Renal cortical epithelial cell (primary cell): ENCODE measurements at regions not wholly inside any gene's neighbourhood (a gene's known extent, or its start where the extent isn't known, plus 50 kb on each side); places are given as distances from the start of the nearest gene placed in this dataset.

ENCODE experiments used
- DNase-seq: peaks from one replicate; pipeline ENCODE4 v3.0.0-alpha.2; 2011; ENCODE audit warnings: low read depth

GRCh38 chr3:55343486-55344357, 143.4 kb downstream of the WNT5A start:
- DNase-seq, result peak; percentile 41

DNA sequence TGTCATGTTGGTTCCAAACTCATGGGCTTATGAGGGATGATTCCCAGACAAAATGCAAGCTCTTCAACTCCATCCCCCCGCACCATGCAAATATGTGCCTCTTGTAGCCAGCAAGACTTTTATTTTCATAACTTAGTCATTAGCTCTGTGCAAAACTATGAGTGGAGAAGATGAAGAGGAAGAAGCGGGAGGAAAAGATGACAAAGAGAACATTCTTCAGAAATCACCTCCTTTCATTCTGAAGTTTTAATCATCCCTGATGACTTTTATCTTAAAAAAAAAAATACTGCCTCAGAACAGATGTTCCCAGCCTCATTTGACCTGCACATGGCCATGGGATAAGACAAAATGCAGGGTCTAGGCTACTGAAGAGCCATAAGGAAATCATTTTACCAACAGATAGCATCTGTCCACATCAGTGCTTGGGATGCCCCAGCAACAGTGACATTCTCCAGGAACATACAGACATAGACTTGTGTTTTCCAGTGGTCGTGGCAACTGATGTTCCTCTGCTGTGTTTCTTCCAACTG, 145.5 kb downstream of the WNT5A start:
- no peak for DNase-seq

GRCh38 chr3:55339819-55340218, 147.3 kb downstream of the WNT5A start:
- DNase-seq, result no peak

DNA sequence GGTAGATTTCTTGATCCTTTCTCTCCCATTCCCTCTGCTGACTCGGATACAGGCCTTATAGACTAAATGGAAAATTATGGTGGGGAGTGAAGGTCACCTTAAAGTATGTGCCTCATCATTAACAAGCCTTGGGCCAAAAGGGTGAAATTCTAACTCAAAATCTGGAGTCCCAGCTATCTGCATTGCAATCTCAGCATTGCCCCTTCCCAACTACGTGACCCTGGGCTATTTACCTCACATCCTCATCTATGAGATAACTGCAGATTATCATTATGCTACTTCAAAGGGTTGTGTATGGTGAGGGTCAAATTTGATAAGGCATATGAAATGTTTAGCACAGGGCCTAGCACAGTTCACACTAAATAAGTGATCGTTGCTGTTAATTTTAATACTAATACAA, 147.7 kb downstream of the WNT5A start:
- DNase-seq, result no peak

GRCh38 chr3:55337641-55338180, 149.4 kb downstream of the WNT5A start:
- DNase-seq, result no peak

GRCh38 chr3:55333923-55334322, 153.2 kb downstream of the WNT5A start:
- no peak for DNase-seq

GRCh38 chr3:55333046-55333445, 154.1 kb downstream of the WNT5A start:
- DNase-seq, result no peak

- DNase-seq, result peak; percentile 53
These were observed 154.9 kb downstream of the WNT5A start for GRCh38 chr3:55332176-55332575.

DNA sequence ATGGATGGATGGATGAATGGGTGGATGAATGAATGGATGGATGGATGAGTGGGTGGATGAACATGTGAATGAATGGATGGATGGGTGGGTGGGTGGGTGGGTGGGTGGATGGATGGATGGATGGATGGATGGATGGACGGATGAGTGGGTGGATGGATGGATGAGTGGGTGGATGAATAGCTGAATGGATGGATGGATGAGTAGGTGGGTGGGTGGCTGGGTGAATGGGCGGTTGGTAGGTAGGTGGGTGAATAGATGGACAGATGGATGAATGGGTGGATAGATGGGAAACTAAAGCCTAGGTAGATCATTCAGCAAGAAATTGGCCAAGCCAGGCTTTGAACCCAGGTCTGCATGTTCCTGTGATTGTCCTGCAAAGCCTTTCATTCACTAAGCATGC, 155.6 kb downstream of the WNT5A start:
- no peak for DNase-seq

DNA sequence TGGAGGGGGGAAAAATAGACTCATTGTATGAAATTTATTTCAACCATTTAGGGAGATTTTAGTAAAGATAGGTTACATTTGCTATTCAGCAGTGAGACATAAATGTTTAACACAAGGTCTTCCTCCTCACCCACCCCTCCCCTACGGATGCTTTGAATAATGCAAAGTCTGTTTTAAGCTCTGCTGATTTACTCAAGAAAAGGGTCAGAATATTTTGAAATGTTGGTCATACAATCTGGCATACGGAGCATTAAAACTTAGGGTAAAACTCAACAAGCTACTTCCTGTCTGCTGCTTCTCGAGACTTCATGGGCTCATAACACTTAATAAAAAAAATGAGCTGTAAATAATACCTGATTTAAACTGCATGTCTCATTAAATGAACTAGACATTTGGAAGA, 156.3 kb downstream of the WNT5A start:
- DNase-seq, result peak; percentile 70

GRCh38 chr3:55330355-55330754, 156.8 kb downstream of the WNT5A start:
- peak; percentile 100 for DNase-seq

GRCh38 chr3:55329849-55330248, 157.3 kb downstream of the WNT5A start:
- DNase-seq, result peak; percentile 92

- DNase-seq, result no peak
These were observed 159.8 kb downstream of the WNT5A start for GRCh38 chr3:55327131-55327920.

- DNase-seq, result no peak
These were observed 164.5 kb downstream of the WNT5A start for GRCh38 chr3:55322638-55323037.

DNA sequence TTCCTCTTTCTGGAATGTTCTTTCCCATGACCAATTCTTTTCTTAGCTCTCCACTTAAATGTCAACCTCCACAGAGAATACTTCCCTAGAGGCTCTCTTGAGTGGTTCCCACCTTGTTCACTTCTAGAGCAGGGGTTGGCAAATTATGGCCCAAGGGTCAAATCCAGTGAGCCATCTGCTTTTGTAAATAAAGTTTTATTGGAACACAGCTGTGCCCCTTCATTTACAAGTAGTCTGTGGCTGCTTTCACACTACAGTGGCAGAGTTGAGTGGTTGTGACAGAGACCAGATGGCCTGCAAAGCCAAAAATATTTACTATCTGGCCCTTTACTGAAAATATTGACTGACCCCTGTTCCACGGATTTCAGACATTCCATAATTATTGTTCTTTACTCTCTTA, 166.2 kb downstream of the WNT5A start:
- DNase-seq, result no peak

- no peak for DNase-seq
These were observed 171.7 kb downstream of the WNT5A start for GRCh38 chr3:55315396-55315795.

DNA sequence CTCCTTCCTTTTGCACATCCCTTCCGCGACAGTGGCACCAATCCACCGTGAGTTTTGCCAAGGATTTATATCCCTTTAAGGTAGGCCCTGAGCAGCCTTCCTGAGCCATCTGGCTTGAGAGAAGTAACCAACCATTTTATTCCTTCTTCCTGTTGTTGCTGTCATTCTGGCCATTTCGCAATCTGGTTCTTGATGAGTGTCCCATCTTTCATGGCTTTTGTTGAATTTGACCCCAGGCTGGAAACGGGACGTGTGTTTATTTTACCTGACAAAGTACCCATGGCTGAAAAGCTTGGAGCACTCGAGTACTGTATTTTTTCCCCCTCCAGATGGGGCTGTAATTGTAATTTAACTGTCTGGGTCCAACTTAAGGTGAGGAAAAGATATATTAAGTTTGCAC, 173.4 kb downstream of the WNT5A start:
- DNase-seq, result peak; percentile 57

DNA sequence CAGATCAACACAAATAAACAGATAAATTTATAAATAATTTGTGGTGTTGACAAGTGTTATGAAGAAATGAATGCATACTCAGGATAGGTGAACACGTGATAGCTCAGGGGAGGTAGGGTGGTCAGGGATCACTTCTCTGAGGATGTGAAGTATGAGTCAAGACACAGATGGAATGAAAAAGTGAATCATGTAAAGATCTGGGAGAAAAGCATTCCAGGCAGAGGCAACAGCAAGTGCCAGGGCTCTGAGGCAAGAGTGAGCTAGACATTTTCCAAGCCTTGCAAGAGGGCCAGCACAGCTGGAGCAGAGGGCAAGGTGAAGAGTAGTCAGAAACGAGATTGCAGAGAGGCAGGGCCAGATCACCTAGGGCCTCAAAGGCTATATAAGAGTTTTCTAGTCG, 177.8 kb downstream of the WNT5A start:
- DNase-seq, result peak; percentile 58

DNA sequence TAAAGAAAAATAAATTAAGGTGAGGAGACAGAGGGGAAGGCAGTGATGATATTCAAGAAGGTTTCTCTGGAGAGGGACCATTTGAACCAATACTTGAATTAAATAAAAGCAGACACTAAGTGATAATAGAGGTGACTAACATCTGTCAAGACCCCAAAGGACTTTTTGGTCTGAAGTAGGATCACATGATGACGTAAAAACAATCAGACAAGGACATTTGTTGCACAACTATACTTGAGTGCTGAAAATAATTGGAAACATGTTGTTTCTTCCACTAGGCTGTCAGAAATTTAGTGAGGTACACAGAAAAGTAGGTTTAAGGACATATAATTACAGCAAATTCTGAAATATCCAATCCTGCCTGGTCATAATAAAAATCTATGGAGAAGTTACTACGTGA, 179.5 kb downstream of the WNT5A start:
- DNase-seq, result no peak

- DNase-seq, result no peak
These were observed 181.2 kb downstream of the WNT5A start for GRCh38 chr3:55305696-55306485.

DNA sequence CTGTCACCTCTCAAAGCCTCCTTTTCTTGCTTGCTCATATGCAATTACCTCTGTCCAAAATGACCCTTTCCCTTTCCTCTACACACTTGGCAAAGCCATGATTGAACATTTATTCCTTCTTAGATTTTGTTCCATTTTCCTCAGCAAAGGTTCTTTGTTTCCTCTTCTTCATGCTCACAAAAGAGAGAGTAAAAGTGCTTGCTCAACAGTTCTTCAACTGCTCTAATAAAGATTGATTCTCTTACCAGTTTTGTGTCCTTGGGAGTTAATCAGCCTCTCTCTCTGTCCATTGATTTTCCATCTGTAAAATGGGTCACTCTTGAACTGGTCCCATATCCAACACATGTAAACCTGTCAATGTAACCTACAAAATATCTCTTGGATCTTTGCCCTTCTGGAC, 186.4 kb downstream of the WNT5A start:
- no peak for DNase-seq

DNA sequence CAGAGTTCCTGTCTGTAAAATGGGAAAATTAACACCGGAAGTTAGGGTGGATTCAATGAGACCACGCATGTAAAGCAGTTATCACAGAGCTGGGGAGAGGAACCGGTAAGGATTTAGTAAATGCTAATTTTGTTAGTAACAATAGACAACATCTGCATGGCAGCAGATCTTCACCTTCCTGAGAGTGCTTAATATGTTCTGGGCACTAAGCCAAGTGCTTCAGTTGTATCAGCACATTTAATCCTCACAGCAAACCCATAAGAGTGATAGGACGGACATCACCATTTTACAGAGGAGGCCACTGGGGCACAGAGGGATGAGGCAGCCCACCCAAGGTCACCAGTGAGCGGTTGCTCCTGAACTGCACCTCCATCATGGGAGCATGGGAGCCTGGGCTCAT, 189.4 kb downstream of the WNT5A start:
- no peak for DNase-seq
